Ovary (tissue), 7 donors: ENCODE measurements at regions not wholly inside any gene's neighbourhood (a gene's known extent, or its start where the extent isn't known, plus 50 kb on each side); places are given as distances from the start of the nearest gene placed in this dataset.
A peak's percentile ranks its signal among the peaks of the same experiment; 100 is the strongest.

Experiments used
- DNase-seq, 5 donors: peaks; one replicate each; pipeline ENCODE4 v3.0.0-alpha.2; 2019 to 2020
- H3K27ac ChIP-seq, 2 donors: fragments of 200-600 bp; one replicate each; pipeline versions ENCODE4 v1.5.1 to v1.8.0; 2019 to 2022
- H3K27me3 ChIP-seq: fragments of 200-600 bp; one replicate; pipeline ENCODE4 v1.8.0; 2022
- H3K36me3 ChIP-seq: fragments of 200-600 bp; sonication (generic); one replicate; pipeline ENCODE4 v1.5.1; 2019
- H3K4me1 ChIP-seq: one replicate; pipeline ENCODE4 v1.8.1; 2013; ENCODE audit warnings: mild to moderate bottlenecking, moderate library complexity; ENCODE audit not compliant: insufficient read depth
- H3K4me3 ChIP-seq: fragments of 200-600 bp; sonication (generic); one replicate; pipeline ENCODE4 v1.5.1; 2017
- H3K9me3 ChIP-seq, 2 donors: fragments of 200-600 bp in 1 of 2; sonication (generic) in 1 of 2; one replicate each; pipeline versions ENCODE4 v1.5.1 to v1.8.1; 2013 to 2019; ENCODE audit warnings: mild to moderate bottlenecking in 1 of 2, moderate library complexity in 1 of 2
- CTCF ChIP-seq, 3 donors: fragments of 450-650 bp in 2 of 3; fragments of 200-600 bp in 1 of 3; IDR thresholded peaks; one replicate each; pipeline versions ENCODE4 v1.5.1 to v1.8.0; 2016 to 2022; ENCODE audit warnings: antibody characterized with exemption in 3 of 3, mild to moderate bottlenecking in 1 of 3
- EP300 ChIP-seq: sonication (generic); formaldehyde crosslinking; IDR thresholded peaks from one replicate; pipeline ENCODE4 v1.6.1; 2017; ENCODE audit warnings: antibody characterized with exemption
- POLR2A ChIP-seq: fragments of 450-650 bp; IDR thresholded peaks from one replicate; pipeline ENCODE4 v1.6.1; 2017; ENCODE audit warnings: antibody characterized with exemption, mild to moderate bottlenecking, moderate library complexity
- WGBS, 3 donors: extraction: QIAGEN DNeasy Blood & Tissue Kit in 1 of 3; methylation state at CpG; one replicate each; pipeline versions ENCODE4 v1.1.5 to v1.1.7; 2013 to 2017; 5-methylcytosine and 5-hydroxymethylcytosine counted together
- intact Hi-C, 4 donors: fragments of 100-400 bp; cut with DNase I; formaldehyde crosslinking; loops; one replicate each; pipeline versions ENCODE4 v1.11.0 to v1.15.1; 2022 to 2023
- donor health status: DM: no; HTN: no; CAD: no; lungs with moderate emphysema.
- donor health status: DM: no; HTN: no; CAD: no.
- donor health status: Bipolar disorder and iron deficiency.
- donor health status: DM: no; HTN: no; CAD: no.
- donor health status: DM: yes; HTN: yes; CAD: no.

DNA sequence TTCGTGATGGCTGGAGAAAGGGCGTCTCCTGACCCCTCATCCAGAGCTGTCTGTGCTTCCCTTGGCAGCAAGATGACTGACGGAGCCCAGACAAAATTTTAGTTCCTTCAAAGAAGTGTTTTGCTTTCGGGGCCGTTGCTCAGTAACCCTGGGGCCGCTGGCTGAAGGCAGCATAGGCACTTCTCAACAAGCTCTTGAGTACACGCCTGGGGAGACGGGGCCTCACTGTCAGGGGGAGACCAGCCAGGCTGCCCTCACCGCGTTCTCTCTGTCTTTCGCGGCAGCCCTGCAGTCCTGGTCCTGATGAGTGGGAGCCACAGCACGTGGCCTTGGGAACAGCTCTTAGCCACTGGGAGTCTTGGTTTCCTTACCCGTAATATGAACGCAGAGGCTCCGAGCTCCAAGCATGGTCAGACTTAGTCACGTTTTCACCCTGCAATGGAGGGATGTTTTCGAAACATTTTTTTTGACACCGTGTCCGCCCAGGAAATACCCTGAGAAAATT, 86.0 kb downstream of the IRF8 start:
- WGBS, 3 donors = 59 to 62% (median 60%) methylated on average over 20 of the region's 20 CpGs
- no peaks in the 10 kb centered on the region for H3K4me1 ChIP-seq
- H3K9me3 ChIP-seq = no peaks in the 10 kb centered on the region
- H3K27ac ChIP-seq = no peak overlapping the region
- H3K27me3 ChIP-seq = no peaks in the 10 kb centered on the region
- no peaks in the 10 kb centered on the region for H3K36me3 ChIP-seq
- H3K4me3 ChIP-seq = no peak overlapping the region
- no peak for DNase-seq
- TF ChIP-seq CTCF (IDR thresholded peaks at IDR 0.05) (no peak), EP300 (no peak), POLR2A (no peak)
- intact Hi-C loops = loop anchor here in 3 of 4 donors (5.0 to 10.0 kb wide), 2 partner anchors 160 to 163 kb away; no protein-coding TSS in a partner anchor

- no peak for DNase-seq
- 54 to 70% (median 58%) methylated on average over 11 to 12 of the region's 12 CpGs for WGBS, 3 donors
- Histone ChIP-seq H3K27ac (no peak overlapping the region), H3K4me3 (no peak overlapping the region), H3K4me1 (no peaks in the 10 kb centered on the region), H3K27me3 (no peaks in the 10 kb centered on the region), H3K9me3 (no peaks in the 10 kb centered on the region), H3K36me3 (no peaks in the 10 kb centered on the region)
- intact Hi-C loops = loop anchor here in 3 of 4 donors (5.0 to 10.0 kb wide), 2 partner anchors 162 to 165 kb away; no protein-coding TSS in a partner anchor
- no peak for TF ChIP-seq POLR2A
- TF ChIP-seq CTCF (IDR thresholded peaks at IDR 0.05) = peak in 1 of 3 donors; percentile 44
- TF ChIP-seq EP300 = no peak
Observed at GRCh38 chr16:85986931-85987749, 88.2 kb downstream of the IRF8 start.

- Histone ChIP-seq H3K9me3 (no peaks in the 10 kb centered on the region), H3K4me3 (no peak overlapping the region), H3K4me1 (no peaks in the 10 kb centered on the region), H3K27me3 (no peaks in the 10 kb centered on the region), H3K27ac (no peak overlapping the region), H3K36me3 (no peaks in the 10 kb centered on the region)
- DNase-seq = no peak
- TF ChIP-seq EP300 (no peak), POLR2A (no peak), CTCF (IDR thresholded peaks at IDR 0.05) (no peak)
- 48 to 60% (median 55%) methylated on average over 4 to 5 of the region's 5 CpGs for WGBS, 3 donors
- intact Hi-C loops = loop anchor here in 3 of 4 donors (5.0 to 10.0 kb wide), 2 partner anchors 163 to 165 kb away; no protein-coding TSS in a partner anchor
Observed at GRCh38 chr16:85987750-85988078, 88.8 kb downstream of the IRF8 start.

- intact Hi-C loops = loop anchor here in 3 of 4 donors (5.0 to 10.0 kb wide), 2 partner anchors 164 to 166 kb away; no protein-coding TSS in a partner anchor
- no peak for TF ChIP-seq EP300
- no peak overlapping the region for H3K4me3 ChIP-seq
- no peaks in the 10 kb centered on the region for H3K9me3 ChIP-seq
- no peak for DNase-seq
- no peaks in the 10 kb centered on the region for H3K27me3 ChIP-seq
- H3K36me3 ChIP-seq = no peaks in the 10 kb centered on the region
- WGBS, 3 donors = 88 to 92% (median 92%) methylated on average over 5 of the region's 5 CpGs
- no peaks in the 10 kb centered on the region for H3K4me1 ChIP-seq
- H3K27ac ChIP-seq = no peak overlapping the region
Observed at GRCh38 chr16:85988306-85988705, 89.3 kb downstream of the IRF8 start.
